CD4-positive, alpha-beta T cell (primary cell): ENCODE measurements at regions not wholly inside any gene's neighbourhood (a gene's known extent, or its start where the extent isn't known, plus 50 kb on each side); places are given as distances from the start of the nearest gene placed in this dataset.

ENCODE experiments used
- ATAC-seq: fragments of 200-7000 bp; cut with Tn5 transposase; one replicate; pipeline ENCODE4 v1.10.0; 2022; ENCODE audit warnings: mild to moderate bottlenecking; ENCODE audit not compliant: poor library complexity
- CTCF ChIA-PET: fragments of 350-600 bp; sonication (Branson Sonifier 250); formaldehyde crosslinking; loops from one replicate; lab custom pipeline; 2021; ENCODE audit warnings: antibody characterized with exemption, inconsistent platforms; lab: Charles Lee
- POLR2A ChIA-PET: fragments of 350-600 bp; sonication (Branson Sonifier 250); formaldehyde crosslinking; loops from one replicate; lab custom pipeline; 2021; ENCODE audit warnings: antibody characterized with exemption, inconsistent platforms; lab: Charles Lee
- DNase-seq, 14 experiments: peaks; one replicate each; pipeline ENCODE4 v3.0.0-alpha.2; 2013 to 2020; ENCODE audit warnings: mixed read lengths in 2 of 14
- H3K27ac ChIP-seq, 2 donors: one replicate each; pipeline versions ENCODE4 v1.5.1 to v1.7.0; 2013; ENCODE audit warnings: low read length in 2 of 2, low read depth in 1 of 2, mild to moderate bottlenecking in 1 of 2
- H3K27me3 ChIP-seq, 2 experiments: 1 replicate in 1 of 2; 2 replicates in 1 of 2; pipeline versions ENCODE4 v1.6.1 to v1.7.0; 2013; ENCODE audit warnings: low read length in 2 of 2, control low read depth in 1 of 2, mild to moderate bottlenecking in 1 of 2, moderate library complexity in 1 of 2; ENCODE audit not compliant: insufficient read depth in 2 of 2, control insufficient read depth in 1 of 2
- H3K36me3 ChIP-seq: one replicate; pipeline ENCODE4 v1.6.1; 2013; ENCODE audit warnings: low read length, control low read depth; ENCODE audit not compliant: insufficient read depth
- H3K4me1 ChIP-seq: one replicate; pipeline ENCODE4 v1.6.1; 2013; ENCODE audit warnings: low read length, control low read depth; ENCODE audit not compliant: insufficient read depth
- H3K4me3 ChIP-seq: one replicate; pipeline ENCODE4 v1.5.1; 2013; ENCODE audit warnings: mild to moderate bottlenecking, low read length, moderate library complexity
- H3K9me3 ChIP-seq, 2 experiments: 1 replicate in 1 of 2; 2 replicates in 1 of 2; pipeline versions ENCODE4 v1.6.1 to v1.7.0; 2013; ENCODE audit warnings: low read length in 2 of 2, mild to moderate bottlenecking in 2 of 2, control low read depth in 1 of 2, moderate library complexity in 1 of 2; ENCODE audit not compliant: control insufficient read depth in 1 of 2, insufficient read depth in 1 of 2
- H3K27ac Mint-ChIP-seq: one replicate; pipeline ENCODE4 v1.8.0; 2020; ENCODE audit warnings: mixed read lengths
- H3K27me3 Mint-ChIP-seq: one replicate; pipeline ENCODE4 v1.8.0; 2021; ENCODE audit warnings: mixed read lengths
- H3K36me3 Mint-ChIP-seq: one replicate; pipeline ENCODE4 v1.8.0; 2021; ENCODE audit warnings: low read depth, mixed read lengths
- H3K4me1 Mint-ChIP-seq: one replicate; pipeline ENCODE4 v1.8.0; 2021; ENCODE audit warnings: low read depth, mixed read lengths
- H3K4me3 Mint-ChIP-seq: one replicate; pipeline ENCODE4 v1.8.0; 2020; ENCODE audit warnings: mild to moderate bottlenecking, mixed read lengths
- H3K9me3 Mint-ChIP-seq: one replicate; pipeline ENCODE4 v1.8.0; 2020; ENCODE audit warnings: mixed read lengths
- intact Hi-C, 2 experiments: fragments of 100-400 bp; cut with DNase I in 1 of 2; cut with micrococcal nuclease in 1 of 2; formaldehyde crosslinking; loops; one replicate each; pipeline versions ENCODE4 v1.15.1 to v1.9.0; 2023 to 2025; cut with DNase I, micrococcal nuclease
- TF ChIP-seq, protein P1 (sequence below): fragments of 200-600 bp; IDR thresholded peaks from one replicate; pipeline ENCODE4 v1.8.0; 2022; ENCODE audit warnings: antibody characterized with exemption, mild to moderate bottlenecking

DNA sequence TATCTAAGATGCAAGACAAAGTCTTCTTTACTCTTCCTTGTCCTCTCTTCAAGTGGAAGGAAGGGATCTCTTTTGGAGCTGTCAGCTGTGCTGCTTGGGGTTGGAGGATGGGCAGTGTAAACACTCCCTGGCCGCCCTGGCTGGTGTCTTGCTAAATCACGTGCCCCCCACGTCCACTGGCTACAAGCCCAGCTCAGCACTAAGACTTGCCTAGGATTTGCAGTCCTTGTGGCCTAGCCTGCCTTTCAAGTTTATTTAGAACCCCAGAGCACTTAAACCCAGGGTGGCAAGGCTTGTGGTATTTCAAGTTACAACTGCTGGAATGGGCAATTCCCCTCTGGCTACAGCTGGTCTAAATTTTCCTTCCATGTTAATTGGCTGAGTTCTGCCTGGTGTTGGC, 272.4 kb upstream of the MYO3A start:
- POLR2A ChIA-PET: no interaction called here

DNA sequence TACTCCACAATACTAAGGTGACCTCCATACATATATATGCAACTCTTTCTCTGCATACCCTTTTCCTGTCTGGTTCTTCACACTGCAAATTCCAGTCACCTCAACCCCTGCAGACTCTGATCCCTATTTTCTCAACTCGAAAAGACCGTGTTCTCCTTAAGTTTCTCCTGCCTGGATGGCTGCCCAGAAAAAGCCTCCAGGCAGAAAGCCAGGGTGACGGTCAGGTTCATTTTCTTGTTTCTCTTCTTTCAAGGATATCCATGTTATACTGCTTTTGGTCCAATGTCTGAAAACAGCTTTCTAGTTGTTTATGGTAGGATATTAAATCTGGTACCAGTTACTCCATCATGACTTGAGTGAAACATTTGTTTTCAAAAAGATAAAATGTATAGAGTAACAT, 267.8 kb upstream of the MYO3A start:
- Mint-ChIP-seq H3K4me1 (no peaks in the 10 kb centered on the region), H3K36me3 (no peaks in the 10 kb centered on the region), H3K27me3 (peaks cover 7% of the 10 kb centered on the region), H3K27ac (no peak overlapping the region), H3K4me3 (no peak overlapping the region), H3K9me3 (peaks cover 5% of the 10 kb centered on the region)
- Histone ChIP-seq H3K27ac (no peak overlapping the region), H3K4me1 (no peaks in the 10 kb centered on the region), H3K9me3 (peaks cover 0 to 4% of the 10 kb centered on the region in 2 experiments), H3K36me3 (no peaks in the 10 kb centered on the region), H3K27me3 (no peaks in the 10 kb centered on the region), H3K4me3 (no peak overlapping the region)
- ChIA-PET CTCF (no interaction called here), POLR2A (no interaction called here)
- TF ChIP-seq, protein P1, sequence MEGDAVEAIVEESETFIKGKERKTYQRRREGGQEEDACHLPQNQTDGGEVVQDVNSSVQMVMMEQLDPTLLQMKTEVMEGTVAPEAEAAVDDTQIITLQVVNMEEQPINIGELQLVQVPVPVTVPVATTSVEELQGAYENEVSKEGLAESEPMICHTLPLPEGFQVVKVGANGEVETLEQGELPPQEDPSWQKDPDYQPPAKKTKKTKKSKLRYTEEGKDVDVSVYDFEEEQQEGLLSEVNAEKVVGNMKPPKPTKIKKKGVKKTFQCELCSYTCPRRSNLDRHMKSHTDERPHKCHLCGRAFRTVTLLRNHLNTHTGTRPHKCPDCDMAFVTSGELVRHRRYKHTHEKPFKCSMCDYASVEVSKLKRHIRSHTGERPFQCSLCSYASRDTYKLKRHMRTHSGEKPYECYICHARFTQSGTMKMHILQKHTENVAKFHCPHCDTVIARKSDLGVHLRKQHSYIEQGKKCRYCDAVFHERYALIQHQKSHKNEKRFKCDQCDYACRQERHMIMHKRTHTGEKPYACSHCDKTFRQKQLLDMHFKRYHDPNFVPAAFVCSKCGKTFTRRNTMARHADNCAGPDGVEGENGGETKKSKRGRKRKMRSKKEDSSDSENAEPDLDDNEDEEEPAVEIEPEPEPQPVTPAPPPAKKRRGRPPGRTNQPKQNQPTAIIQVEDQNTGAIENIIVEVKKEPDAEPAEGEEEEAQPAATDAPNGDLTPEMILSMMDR: no peak
- intact Hi-C loops: no loop called here
- ATAC-seq (no peak), DNase-seq (no peak)

More for the DNA sequence above, 272.4 kb upstream of the MYO3A start:
- no peaks in the 10 kb centered on the region for H3K27me3 Mint-ChIP-seq
- no peaks in the 10 kb centered on the region for H3K36me3 Mint-ChIP-seq
- Histone ChIP-seq H3K27ac (no peak overlapping the region), H3K27me3 (no peaks in the 10 kb centered on the region), H3K4me3 (no peak overlapping the region), H3K36me3 (no peaks in the 10 kb centered on the region), H3K9me3 (peaks cover 0 to 4% of the 10 kb centered on the region in 2 experiments), H3K4me1 (no peaks in the 10 kb centered on the region)
- no peak overlapping the region for H3K4me3 Mint-ChIP-seq
- DNase-seq: no peak
- no peak overlapping the region for H3K27ac Mint-ChIP-seq
- intact Hi-C loops: no loop called here
- no peaks in the 10 kb centered on the region for H3K4me1 Mint-ChIP-seq
- peaks cover 5% of the 10 kb centered on the region for H3K9me3 Mint-ChIP-seq
- no peak for ATAC-seq
- CTCF ChIA-PET: no interaction called here
- TF ChIP-seq, protein P1: no peak

DNA sequence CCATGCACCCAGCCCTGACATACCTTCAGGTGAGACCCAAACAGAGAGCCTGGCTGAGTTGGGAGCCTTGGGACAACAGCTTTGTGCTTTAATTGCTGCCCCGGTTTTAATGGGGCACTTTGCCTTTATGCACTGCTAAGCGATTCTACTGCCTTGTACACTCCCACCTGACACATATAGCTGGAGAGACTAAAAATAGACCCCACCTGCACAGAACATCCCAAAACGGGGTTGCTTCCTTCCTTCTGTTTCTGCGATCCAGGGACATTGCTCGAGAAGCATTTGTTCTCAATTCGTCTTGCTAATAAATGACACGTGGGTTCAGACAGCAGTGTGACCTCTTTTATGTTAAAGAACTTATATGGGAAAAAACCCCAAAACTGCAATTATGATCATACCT, 258.8 kb upstream of the MYO3A start:
- Mint-ChIP-seq H3K9me3 (no peaks in the 10 kb centered on the region), H3K27me3 (no peaks in the 10 kb centered on the region), H3K4me3 (no peak overlapping the region), H3K36me3 (no peaks in the 10 kb centered on the region), H3K4me1 (no peaks in the 10 kb centered on the region), H3K27ac (no peak overlapping the region)
- H3K4me1 ChIP-seq: no peaks in the 10 kb centered on the region
- ATAC-seq (no peak), DNase-seq (no peak)
- H3K4me3 ChIP-seq: no peak overlapping the region
- ChIA-PET POLR2A (no interaction called here), CTCF (no interaction called here)
- H3K9me3 ChIP-seq: no peaks in the 10 kb centered on the region
- H3K27ac ChIP-seq: no peak overlapping the region
- TF ChIP-seq, protein P1: no peak
- no peaks in the 10 kb centered on the region for H3K36me3 ChIP-seq
- intact Hi-C loops: no loop called here
- H3K27me3 ChIP-seq: no peaks in the 10 kb centered on the region
